22Rv1 (cell line): ENCODE measurements at regions not wholly inside any gene's neighbourhood (a gene's known extent, or its start where the extent isn't known, plus 50 kb on each side); places are given as distances from the start of the nearest gene placed in this dataset.

Source experiments
- ZFX ChIP-seq: fragments of 450-650 bp; IDR thresholded peaks from 2 replicates; pipeline ENCODE4 v1.6.1; 2017; ENCODE audit warnings: antibody characterized with exemption, borderline replicate concordance
- TF ChIP-seq, protein P1 (sequence below): fragments of 450-650 bp; IDR thresholded peaks from 2 replicates; pipeline ENCODE4 v1.5.1; 2017; ENCODE audit warnings: mild to moderate bottlenecking

DNA sequence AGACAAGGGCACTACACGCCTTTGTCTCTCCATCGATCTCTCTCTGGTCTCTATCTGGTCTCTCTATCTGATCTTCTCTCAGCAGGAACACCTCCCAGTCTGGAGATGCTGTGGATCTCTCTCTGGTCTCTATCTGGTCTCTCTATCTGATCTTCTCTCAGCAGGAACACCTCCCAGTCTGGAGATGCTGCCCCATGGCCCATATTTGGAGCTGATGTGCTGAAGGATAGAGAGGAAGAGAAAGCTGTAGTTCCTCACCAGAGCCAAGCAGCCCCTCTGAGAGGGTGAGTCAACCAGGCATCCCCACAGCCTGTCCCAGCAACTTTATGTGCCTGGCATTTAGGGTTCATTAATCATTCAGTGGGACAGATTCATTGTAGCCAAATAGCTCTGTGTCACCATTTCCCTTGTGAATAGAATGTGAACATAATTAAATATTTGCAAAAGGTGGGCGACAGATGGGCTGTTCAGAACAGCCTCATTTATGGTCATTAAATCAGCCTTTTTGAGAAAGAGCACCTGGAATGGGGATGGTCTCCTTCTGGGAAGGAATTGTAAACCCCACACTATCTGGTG lies 189.3 kb upstream of the MAST4 start:
- TF ChIP-seq, protein P1, sequence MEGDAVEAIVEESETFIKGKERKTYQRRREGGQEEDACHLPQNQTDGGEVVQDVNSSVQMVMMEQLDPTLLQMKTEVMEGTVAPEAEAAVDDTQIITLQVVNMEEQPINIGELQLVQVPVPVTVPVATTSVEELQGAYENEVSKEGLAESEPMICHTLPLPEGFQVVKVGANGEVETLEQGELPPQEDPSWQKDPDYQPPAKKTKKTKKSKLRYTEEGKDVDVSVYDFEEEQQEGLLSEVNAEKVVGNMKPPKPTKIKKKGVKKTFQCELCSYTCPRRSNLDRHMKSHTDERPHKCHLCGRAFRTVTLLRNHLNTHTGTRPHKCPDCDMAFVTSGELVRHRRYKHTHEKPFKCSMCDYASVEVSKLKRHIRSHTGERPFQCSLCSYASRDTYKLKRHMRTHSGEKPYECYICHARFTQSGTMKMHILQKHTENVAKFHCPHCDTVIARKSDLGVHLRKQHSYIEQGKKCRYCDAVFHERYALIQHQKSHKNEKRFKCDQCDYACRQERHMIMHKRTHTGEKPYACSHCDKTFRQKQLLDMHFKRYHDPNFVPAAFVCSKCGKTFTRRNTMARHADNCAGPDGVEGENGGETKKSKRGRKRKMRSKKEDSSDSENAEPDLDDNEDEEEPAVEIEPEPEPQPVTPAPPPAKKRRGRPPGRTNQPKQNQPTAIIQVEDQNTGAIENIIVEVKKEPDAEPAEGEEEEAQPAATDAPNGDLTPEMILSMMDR, result no peak
- TF ChIP-seq ZFX, result no peak
